Progenitor cell of endocrine pancreas (in vitro differentiated cells): ENCODE measurements at regions not wholly inside any gene's neighbourhood (a gene's known extent, or its start where the extent isn't known, plus 50 kb on each side); places are given as distances from the start of the nearest gene placed in this dataset.

Experiments used
- DNase-seq: peaks from one replicate; pipeline ENCODE4 v3.0.0; 2021; ENCODE audit warnings: low spot score; ENCODE audit not compliant: unreplicated experiment
- H3K27ac Mint-ChIP-seq: 2 replicates; pipeline ENCODE4 v1.8.0; 2021; ENCODE audit warnings: mild to moderate bottlenecking, moderate library complexity, mixed read lengths
- H3K27me3 Mint-ChIP-seq: 2 replicates; pipeline ENCODE4 v1.8.0; 2021; ENCODE audit warnings: mixed read lengths
- H3K36me3 Mint-ChIP-seq: 2 replicates; pipeline ENCODE4 v1.8.0; 2022; ENCODE audit warnings: mixed read lengths; ENCODE audit not compliant: insufficient read depth
- H3K4me1 Mint-ChIP-seq: 2 replicates; pipeline ENCODE4 v1.8.0; 2021; ENCODE audit warnings: low read depth, mixed read lengths
- H3K4me3 Mint-ChIP-seq: 2 replicates; pipeline ENCODE4 v1.8.0; 2021; ENCODE audit warnings: low read depth, mild to moderate bottlenecking, moderate library complexity, mixed read lengths
- H3K9me3 Mint-ChIP-seq: 2 replicates; pipeline ENCODE4 v1.8.0; 2021; ENCODE audit warnings: low read depth, mixed read lengths
- CTCF ChIP-seq: fragments of 200-600 bp; sonication (generic); IDR thresholded peaks from one replicate; pipeline ENCODE4 v1.5.0; 2021; ENCODE audit warnings: antibody characterized with exemption, mild to moderate bottlenecking; ENCODE audit not compliant: unreplicated experiment

GRCh38 chr6:97864826-97865225, 581.8 kb upstream of the MMS22L start:
- no peak overlapping the region for H3K4me3 Mint-ChIP-seq
- no peaks in the 10 kb centered on the region for H3K27me3 Mint-ChIP-seq
- H3K27ac Mint-ChIP-seq, result no peak overlapping the region
- no peaks in the 10 kb centered on the region for H3K36me3 Mint-ChIP-seq
- TF ChIP-seq CTCF, result no peak
- H3K4me1 Mint-ChIP-seq, result no peaks in the 10 kb centered on the region
- H3K9me3 Mint-ChIP-seq, result no peaks in the 10 kb centered on the region
- no peak for DNase-seq

- Mint-ChIP-seq H3K27me3 (no peaks in the 10 kb centered on the region), H3K4me3 (no peak overlapping the region), H3K27ac (no peak overlapping the region), H3K4me1 (no peaks in the 10 kb centered on the region), H3K36me3 (no peaks in the 10 kb centered on the region), H3K9me3 (no peaks in the 10 kb centered on the region)
- no peak for TF ChIP-seq CTCF
- DNase-seq, result no peak
Measured at GRCh38 chr6:97865612-97866011, 582.6 kb upstream of the MMS22L start.

- Mint-ChIP-seq H3K27me3 (no peaks in the 10 kb centered on the region), H3K4me3 (no peak overlapping the region), H3K27ac (no peak overlapping the region), H3K36me3 (no peaks in the 10 kb centered on the region), H3K4me1 (no peaks in the 10 kb centered on the region), H3K9me3 (no peaks in the 10 kb centered on the region)
- no peak for TF ChIP-seq CTCF
- no peak for DNase-seq
Measured at GRCh38 chr6:97866616-97867015, 583.6 kb upstream of the MMS22L start.

GRCh38 chr6:97867177-97867576, 584.2 kb upstream of the MMS22L start:
- Mint-ChIP-seq H3K4me3 (no peak overlapping the region), H3K9me3 (no peaks in the 10 kb centered on the region), H3K27ac (no peak overlapping the region), H3K36me3 (no peaks in the 10 kb centered on the region), H3K27me3 (no peaks in the 10 kb centered on the region), H3K4me1 (no peaks in the 10 kb centered on the region)
- DNase-seq, result no peak
- TF ChIP-seq CTCF, result no peak

GRCh38 chr6:97870273-97870672, 587.3 kb upstream of the MMS22L start:
- no peaks in the 10 kb centered on the region for H3K27me3 Mint-ChIP-seq
- no peak for TF ChIP-seq CTCF
- no peaks in the 10 kb centered on the region for H3K9me3 Mint-ChIP-seq
- H3K4me1 Mint-ChIP-seq, result peaks cover 2% of the 10 kb centered on the region
- H3K27ac Mint-ChIP-seq, result no peak overlapping the region
- no peak for DNase-seq
- no peak overlapping the region for H3K4me3 Mint-ChIP-seq
- H3K36me3 Mint-ChIP-seq, result no peaks in the 10 kb centered on the region
